ENCODE measurements at regions not wholly inside any gene's neighbourhood (a gene's known extent, or its start where the extent isn't known, plus 50 kb on each side); places are given as distances from the start of the nearest gene placed in this dataset.
"Not testable (repeated sequence)": the region's sequence is repeated elsewhere in the genome, so short reads cannot be mapped to it uniquely, and the experiment has no call there.

GRCh38 chr7:118802726-118803125 lies 578.2 kb downstream of the ANKRD7 start:
- no peak for DNase-seq (ENCODE audit: low spot score)

- no peak for DNase-seq (ENCODE audit: low spot score)
Measured at GRCh38 chr7:118826246-118826645, 601.7 kb downstream of the ANKRD7 start.

- DNase-seq (ENCODE audit: low spot score): no peak
Measured at GRCh38 chr7:118836933-118837332, 612.4 kb downstream of the ANKRD7 start.

- no peak for DNase-seq (ENCODE audit: low spot score)
Measured at GRCh38 chr7:118839515-118839914, 615.0 kb downstream of the ANKRD7 start.

- DNase-seq (ENCODE audit: low spot score): no peak
Measured at GRCh38 chr7:118843456-118843855, 619.0 kb downstream of the ANKRD7 start.

GRCh38 chr7:118844748-118845147 lies 620.2 kb downstream of the ANKRD7 start:
- DNase-seq (ENCODE audit: low spot score): no peak

- DNase-seq (ENCODE audit: low spot score): no peak
Measured at GRCh38 chr7:118845791-118846190, 621.3 kb downstream of the ANKRD7 start.

GRCh38 chr7:118846977-118847376 lies 622.5 kb downstream of the ANKRD7 start:
- DNase-seq (ENCODE audit: low spot score): no peak

- DNase-seq (ENCODE audit: low spot score): no peak
Measured at GRCh38 chr7:118855290-118855689, 630.8 kb downstream of the ANKRD7 start.

GRCh38 chr7:118858651-118859149 lies 634.2 kb downstream of the ANKRD7 start:
- no peak for DNase-seq (ENCODE audit: low spot score)

GRCh38 chr7:118861581-118861980 lies 637.1 kb downstream of the ANKRD7 start:
- DNase-seq (ENCODE audit: low spot score): no peak

- no peak for DNase-seq (ENCODE audit: low spot score)
Measured at GRCh38 chr7:118862740-118863139, 638.2 kb downstream of the ANKRD7 start.

- no peak for DNase-seq (ENCODE audit: low spot score)
Measured at GRCh38 chr7:118863966-118864365, 639.5 kb downstream of the ANKRD7 start.

GRCh38 chr7:118867860-118868259 lies 643.4 kb downstream of the ANKRD7 start:
- no peak for DNase-seq (ENCODE audit: low spot score)

- not testable (repeated sequence) for DNase-seq (ENCODE audit: low spot score)
Measured at GRCh38 chr7:118869141-118869540, 644.6 kb downstream of the ANKRD7 start.

GRCh38 chr7:118870187-118870586 lies 645.7 kb downstream of the ANKRD7 start:
- no peak for DNase-seq (ENCODE audit: low spot score)

GRCh38 chr7:118872568-118872967 lies 648.1 kb downstream of the ANKRD7 start:
- no peak for DNase-seq (ENCODE audit: low spot score)

GRCh38 chr7:118877187-118877586 lies 652.7 kb downstream of the ANKRD7 start:
- no peak for DNase-seq (ENCODE audit: low spot score)

GRCh38 chr7:118878336-118878735 lies 653.8 kb downstream of the ANKRD7 start:
- DNase-seq (ENCODE audit: low spot score): no peak

- no peak for DNase-seq (ENCODE audit: low spot score)
Measured at GRCh38 chr7:118898284-118898683, 673.8 kb downstream of the ANKRD7 start.

- no peak for DNase-seq (ENCODE audit: low spot score)
Measured at GRCh38 chr7:118902600-118902999, 678.1 kb downstream of the ANKRD7 start.

GRCh38 chr7:118907911-118908527 lies 683.5 kb downstream of the ANKRD7 start:
- no peak for DNase-seq (ENCODE audit: low spot score)

GRCh38 chr7:118916120-118916519 lies 691.6 kb downstream of the ANKRD7 start:
- not testable (repeated sequence) for DNase-seq (ENCODE audit: low spot score)

- no peak for DNase-seq (ENCODE audit: low spot score)
Measured at GRCh38 chr7:118918556-118918955, 694.1 kb downstream of the ANKRD7 start.

Data from AG08396 (cell line).